Glutamatergic neuron (in vitro differentiated cells): ENCODE measurements at regions not wholly inside any gene's neighbourhood (a gene's known extent, or its start where the extent isn't known, plus 50 kb on each side); places are given as distances from the start of the nearest gene placed in this dataset.

Experiments used
- DNase-seq: peaks from one replicate; pipeline ENCODE4 v3.0.0; 2022
- H3K27ac Mint-ChIP-seq: one replicate; pipeline ENCODE4 v1.8.0; 2020; ENCODE audit warnings: mild to moderate bottlenecking, mixed read lengths, inconsistent platforms; ENCODE audit not compliant: unreplicated experiment
- H3K27me3 Mint-ChIP-seq: one replicate; pipeline ENCODE4 v1.8.0; 2020; ENCODE audit warnings: mild to moderate bottlenecking, moderate library complexity, mixed read lengths, inconsistent platforms; ENCODE audit not compliant: unreplicated experiment
- H3K36me3 Mint-ChIP-seq: one replicate; pipeline ENCODE4 v1.8.0; 2020; ENCODE audit warnings: mild to moderate bottlenecking, mixed read lengths, inconsistent platforms; ENCODE audit not compliant: unreplicated experiment
- H3K4me1 Mint-ChIP-seq: one replicate; pipeline ENCODE4 v1.8.0; 2020; ENCODE audit warnings: mild to moderate bottlenecking, low read depth, mixed read lengths, inconsistent platforms; ENCODE audit not compliant: unreplicated experiment
- H3K4me3 Mint-ChIP-seq: one replicate; pipeline ENCODE4 v1.8.0; 2020; ENCODE audit warnings: mild to moderate bottlenecking, mixed read lengths, inconsistent platforms; ENCODE audit not compliant: unreplicated experiment
- H3K9me3 Mint-ChIP-seq: one replicate; pipeline ENCODE4 v1.8.0; 2020; ENCODE audit warnings: mild to moderate bottlenecking, moderate library complexity, mixed read lengths, inconsistent platforms; ENCODE audit not compliant: unreplicated experiment
- TF ChIP-seq, protein P1 (sequence below): fragments of 200-600 bp; sonication (generic); IDR thresholded peaks from one replicate; pipeline ENCODE4 v1.5.0; 2021; ENCODE audit not compliant: partially characterized antibody, unreplicated experiment

DNA sequence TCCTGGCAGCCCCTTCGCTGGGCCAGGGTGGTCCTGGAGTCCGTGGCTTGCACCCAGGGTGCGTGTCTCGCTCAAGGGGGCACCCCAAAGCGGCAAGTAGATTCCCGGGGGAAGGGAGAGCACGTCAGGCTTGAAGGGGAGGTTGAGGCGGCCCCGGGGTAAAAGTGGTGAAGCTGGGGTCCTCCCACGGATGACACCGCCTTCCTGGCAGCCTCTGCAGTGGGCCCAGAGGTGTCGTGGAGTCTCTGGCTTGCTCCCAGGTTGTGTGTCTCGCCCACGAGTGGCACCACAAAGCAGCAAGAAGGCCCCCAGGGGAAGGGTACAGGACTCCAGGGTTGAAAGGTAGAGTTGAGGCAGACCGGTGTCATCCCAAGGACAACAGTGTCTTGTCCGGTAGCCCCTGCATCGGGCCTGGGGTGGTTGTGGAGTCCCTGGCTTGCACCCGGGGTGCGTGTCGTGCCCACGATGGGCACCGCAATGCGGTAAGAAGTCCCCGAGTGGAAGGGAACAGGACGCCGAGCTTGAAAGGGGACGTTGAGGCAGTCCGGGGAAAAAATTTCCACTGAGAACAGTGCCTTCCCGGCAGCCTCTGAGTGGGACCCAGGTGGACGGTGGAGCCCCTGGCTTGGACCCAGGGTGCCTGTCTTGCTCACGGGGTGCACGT is 158.0 kb upstream of the ALG10B start:
- peaks cover 5% of the 10 kb centered on the region for H3K36me3 Mint-ChIP-seq
- no peak for DNase-seq
- no peak overlapping the region for H3K4me3 Mint-ChIP-seq

DNA sequence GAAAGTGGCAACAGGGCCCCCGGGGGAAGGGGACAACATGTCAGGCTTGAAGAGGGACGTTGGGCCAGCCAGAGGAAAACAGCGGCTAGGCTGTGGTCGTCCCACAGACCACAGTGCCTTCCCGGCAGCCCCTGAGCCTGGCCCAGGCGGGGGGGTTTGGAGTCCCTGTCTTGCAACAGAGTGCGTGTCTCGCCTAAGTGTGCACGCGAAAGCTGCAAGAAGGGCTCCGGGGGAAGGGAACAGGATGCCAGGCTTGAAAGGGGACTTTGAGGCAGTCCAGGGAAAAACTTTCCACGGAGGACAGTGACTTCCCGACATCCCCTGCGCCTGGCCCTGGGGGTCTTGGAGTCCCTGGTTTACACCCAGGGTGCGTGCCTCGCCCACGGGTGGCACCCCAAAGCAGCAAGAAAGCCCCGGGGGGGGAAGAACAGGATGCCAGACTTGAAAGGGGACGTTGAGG is 157.5 kb upstream of the ALG10B start:
- no peak for DNase-seq
- Mint-ChIP-seq H3K4me3 (no peak overlapping the region), H3K27ac (no peak overlapping the region), H3K4me1 (no peaks in the 10 kb centered on the region), H3K9me3 (peaks cover 17% of the 10 kb centered on the region), H3K27me3 (peaks cover 8% of the 10 kb centered on the region), H3K36me3 (peaks cover 10% of the 10 kb centered on the region)
- TF ChIP-seq, protein P1, sequence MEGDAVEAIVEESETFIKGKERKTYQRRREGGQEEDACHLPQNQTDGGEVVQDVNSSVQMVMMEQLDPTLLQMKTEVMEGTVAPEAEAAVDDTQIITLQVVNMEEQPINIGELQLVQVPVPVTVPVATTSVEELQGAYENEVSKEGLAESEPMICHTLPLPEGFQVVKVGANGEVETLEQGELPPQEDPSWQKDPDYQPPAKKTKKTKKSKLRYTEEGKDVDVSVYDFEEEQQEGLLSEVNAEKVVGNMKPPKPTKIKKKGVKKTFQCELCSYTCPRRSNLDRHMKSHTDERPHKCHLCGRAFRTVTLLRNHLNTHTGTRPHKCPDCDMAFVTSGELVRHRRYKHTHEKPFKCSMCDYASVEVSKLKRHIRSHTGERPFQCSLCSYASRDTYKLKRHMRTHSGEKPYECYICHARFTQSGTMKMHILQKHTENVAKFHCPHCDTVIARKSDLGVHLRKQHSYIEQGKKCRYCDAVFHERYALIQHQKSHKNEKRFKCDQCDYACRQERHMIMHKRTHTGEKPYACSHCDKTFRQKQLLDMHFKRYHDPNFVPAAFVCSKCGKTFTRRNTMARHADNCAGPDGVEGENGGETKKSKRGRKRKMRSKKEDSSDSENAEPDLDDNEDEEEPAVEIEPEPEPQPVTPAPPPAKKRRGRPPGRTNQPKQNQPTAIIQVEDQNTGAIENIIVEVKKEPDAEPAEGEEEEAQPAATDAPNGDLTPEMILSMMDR: no peak

More for the DNA sequence above, 158.0 kb upstream of the ALG10B start:
- Mint-ChIP-seq H3K27ac (no peak overlapping the region), H3K4me1 (no peaks in the 10 kb centered on the region), H3K9me3 (peaks cover 12% of the 10 kb centered on the region), H3K27me3 (peaks cover 10% of the 10 kb centered on the region)
- TF ChIP-seq, protein P1: no peak

DNA sequence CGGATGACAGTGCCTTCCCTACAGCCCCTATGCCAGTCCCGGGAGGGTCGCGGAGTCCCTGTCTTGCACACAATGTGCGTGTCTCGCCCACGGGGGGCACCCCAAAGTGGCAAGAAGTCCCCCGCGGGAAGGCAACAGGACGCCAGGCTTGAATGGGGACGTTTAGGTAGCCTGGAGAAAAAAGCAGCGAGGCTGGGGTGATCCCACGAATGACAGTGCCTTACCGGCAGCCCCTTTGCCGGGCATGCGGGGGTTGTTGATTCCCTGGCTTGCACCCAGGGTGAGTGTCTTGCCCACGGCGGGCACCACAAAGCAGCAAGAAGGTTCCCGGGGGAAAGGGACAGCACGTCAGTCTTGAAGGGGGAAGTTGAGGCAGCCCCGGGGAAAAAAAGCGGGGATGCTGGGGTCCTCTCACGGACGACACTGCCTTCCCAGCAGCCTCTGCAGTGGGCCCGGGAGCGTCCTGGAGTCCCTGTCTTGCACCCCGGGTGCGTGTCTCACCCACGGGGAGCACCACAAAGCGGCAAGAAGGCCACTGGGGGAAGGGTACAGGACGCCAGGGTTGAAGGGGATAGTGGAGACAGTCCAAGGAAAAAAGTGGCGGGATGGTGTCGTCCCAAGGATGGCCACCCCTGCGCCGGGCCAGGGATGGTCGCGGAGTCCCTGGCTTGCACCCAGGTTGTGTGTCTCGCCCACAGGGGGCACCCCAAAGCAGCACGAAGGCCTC is 156.8 kb upstream of the ALG10B start:
- TF ChIP-seq, protein P1: no peak
- Mint-ChIP-seq H3K27me3 (peaks cover 8% of the 10 kb centered on the region), H3K9me3 (peaks cover 19% of the 10 kb centered on the region), H3K36me3 (peaks cover 12% of the 10 kb centered on the region), H3K27ac (no peak overlapping the region), H3K4me1 (no peaks in the 10 kb centered on the region), H3K4me3 (no peak overlapping the region)
- no peak for DNase-seq

DNA sequence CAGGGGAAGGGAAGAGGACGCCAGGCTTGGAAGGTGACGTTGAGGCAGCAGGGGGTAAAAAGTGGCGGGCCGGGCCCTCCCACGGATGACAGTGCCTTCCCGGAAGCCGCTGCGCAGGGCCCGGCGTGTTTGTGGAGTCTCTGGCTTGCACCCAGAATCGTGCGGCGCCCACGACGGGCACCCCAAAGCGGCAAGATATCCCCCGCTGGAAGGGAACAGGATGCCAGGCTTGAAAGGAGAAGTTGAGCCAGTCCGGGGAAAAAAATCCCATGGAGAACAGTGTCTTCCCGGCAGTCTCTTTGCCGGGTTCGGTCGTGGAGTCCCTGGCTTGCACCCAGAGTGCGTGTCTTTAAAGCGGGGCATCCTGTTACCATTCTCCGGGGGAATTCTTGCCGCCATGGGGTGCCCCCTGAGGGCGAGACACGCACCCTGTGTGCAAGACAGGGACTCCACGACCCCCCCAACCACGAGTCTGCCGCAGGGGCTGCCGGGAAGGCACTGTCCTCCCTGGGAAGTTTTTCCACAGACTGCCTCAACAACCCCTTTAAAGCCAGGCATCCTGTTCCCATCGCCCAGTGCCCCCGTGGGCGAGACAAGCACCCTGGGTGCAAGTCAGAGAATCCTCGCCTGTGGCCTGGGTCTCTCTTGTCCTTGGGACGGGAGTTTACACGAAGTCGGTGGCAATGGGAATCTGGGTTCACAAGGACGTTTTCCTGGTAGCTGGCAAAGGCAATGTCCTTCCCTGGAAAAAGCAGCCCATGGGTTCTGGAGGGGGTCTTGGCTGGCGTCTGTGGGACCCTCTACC is 156.1 kb upstream of the ALG10B start:
- DNase-seq: no peak
- peaks cover 8% of the 10 kb centered on the region for H3K27me3 Mint-ChIP-seq
- H3K36me3 Mint-ChIP-seq: peaks cover 12% of the 10 kb centered on the region
- H3K9me3 Mint-ChIP-seq: peaks cover 21% of the 10 kb centered on the region
- H3K4me3 Mint-ChIP-seq: no peak overlapping the region
- no peak overlapping the region for H3K27ac Mint-ChIP-seq
- H3K4me1 Mint-ChIP-seq: no peaks in the 10 kb centered on the region
- TF ChIP-seq, protein P1: no peak
